HG02642 (cell line): ENCODE measurements at regions not wholly inside any gene's neighbourhood (a gene's known extent, or its start where the extent isn't known, plus 50 kb on each side); places are given as distances from the start of the nearest gene placed in this dataset.
"Not testable (repeated sequence)": the region's sequence is repeated elsewhere in the genome, so short reads cannot be mapped to it uniquely, and the experiment has no call there.

Experiments used
- ATAC-seq: cut with Tn5 transposase; IDR thresholded peaks from one replicate; pipeline ENCODE4 v1.9.1; 2021; ENCODE audit warnings: mild to moderate bottlenecking; ENCODE audit not compliant: unreplicated experiment, poor library complexity

- no peak for ATAC-seq
Observed at GRCh38 chr12:88812610-88813009, 232.3 kb upstream of the KITLG start.

- ATAC-seq = no peak
Observed at GRCh38 chr12:88810806-88811205, 230.5 kb upstream of the KITLG start.

GRCh38 chr12:88809841-88810240 is 229.6 kb upstream of the KITLG start:
- not testable (repeated sequence) for ATAC-seq

GRCh38 chr12:88805692-88806091 is 225.4 kb upstream of the KITLG start:
- ATAC-seq = no peak

- ATAC-seq = no peak
Observed at GRCh38 chr12:88805286-88805685, 225.0 kb upstream of the KITLG start.

GRCh38 chr12:88802096-88802706 is 221.9 kb upstream of the KITLG start:
- ATAC-seq = no peak

- no peak for ATAC-seq
Observed at GRCh38 chr12:88801227-88802095, 221.2 kb upstream of the KITLG start.

- no peak for ATAC-seq
Observed at GRCh38 chr12:88793096-88793495, 212.8 kb upstream of the KITLG start.

GRCh38 chr12:88790231-88790630 is 210.0 kb upstream of the KITLG start:
- no peak for ATAC-seq

GRCh38 chr12:88784166-88784565 is 203.9 kb upstream of the KITLG start:
- ATAC-seq = no peak

- ATAC-seq = no peak
Observed at GRCh38 chr12:88782351-88782750, 202.1 kb upstream of the KITLG start.

GRCh38 chr12:88781909-88782308 is 201.6 kb upstream of the KITLG start:
- no peak for ATAC-seq

- no peak for ATAC-seq
Observed at GRCh38 chr12:88778064-88778463, 197.8 kb upstream of the KITLG start.

- no peak for ATAC-seq
Observed at GRCh38 chr12:88775742-88776151, 195.5 kb upstream of the KITLG start.

- no peak for ATAC-seq
Observed at GRCh38 chr12:88767699-88768098, 187.4 kb upstream of the KITLG start.

- ATAC-seq = no peak
Observed at GRCh38 chr12:88764781-88765480, 184.7 kb upstream of the KITLG start.

- no peak for ATAC-seq
Observed at GRCh38 chr12:88763536-88764100, 183.3 kb upstream of the KITLG start.

GRCh38 chr12:88758176-88758575 is 177.9 kb upstream of the KITLG start:
- no peak for ATAC-seq

GRCh38 chr12:88756917-88757316 is 176.6 kb upstream of the KITLG start:
- ATAC-seq = no peak

GRCh38 chr12:88756153-88756552 is 175.9 kb upstream of the KITLG start:
- no peak for ATAC-seq

- no peak for ATAC-seq
Observed at GRCh38 chr12:88753707-88754106, 173.4 kb upstream of the KITLG start.
